ENCODE measurements at regions not wholly inside any gene's neighbourhood (a gene's known extent, or its start where the extent isn't known, plus 50 kb on each side); places are given as distances from the start of the nearest gene placed in this dataset.
A peak's percentile ranks its signal among the peaks of the same experiment; 100 is the strongest.

- H3K4me3 ChIP-seq, result no peak overlapping the region
- ATAC-seq (ENCODE audit: insufficient number of reproducible peaks, low FRiP score, low read depth) (no peak), DNase-seq (ENCODE audit: low spot score) (no peak)
- H3K27me3 ChIP-seq (replicated peaks; ENCODE audit: insufficient read depth), result no peaks in the 10 kb centered on the region
- TF ChIP-seq CTCF (IDR thresholded peaks at IDR 0.05), result no peak
- H3K27ac ChIP-seq, result no peak overlapping the region
- no peaks in the 10 kb centered on the region for H3K36me3 ChIP-seq
- H3K4me1 ChIP-seq (ENCODE audit: control insufficient read depth in 1 of 2, low read depth in 2 of 2), result no peaks in the 10 kb centered on the region
- no peaks in the 10 kb centered on the region for H3K9me3 ChIP-seq
Observed at GRCh38 chr22:49634006-49634772, 193.5 kb downstream of the BRD1 start.

GRCh38 chr22:49633010-49633324, 194.7 kb downstream of the BRD1 start:
- no peak for TF ChIP-seq CTCF (IDR thresholded peaks at IDR 0.05)
- Histone ChIP-seq H3K27ac (no peak overlapping the region), H3K9me3 (no peaks in the 10 kb centered on the region), H3K36me3 (no peaks in the 10 kb centered on the region), H3K4me1 (ENCODE audit: control insufficient read depth in 1 of 2, low read depth in 2 of 2) (no peaks in the 10 kb centered on the region), H3K27me3 (replicated peaks; ENCODE audit: insufficient read depth) (no peaks in the 10 kb centered on the region), H3K4me3 (no peak overlapping the region)
- no peak for ATAC-seq (ENCODE audit: insufficient number of reproducible peaks, low FRiP score, low read depth)
- DNase-seq (ENCODE audit: low spot score), result no peak

DNA sequence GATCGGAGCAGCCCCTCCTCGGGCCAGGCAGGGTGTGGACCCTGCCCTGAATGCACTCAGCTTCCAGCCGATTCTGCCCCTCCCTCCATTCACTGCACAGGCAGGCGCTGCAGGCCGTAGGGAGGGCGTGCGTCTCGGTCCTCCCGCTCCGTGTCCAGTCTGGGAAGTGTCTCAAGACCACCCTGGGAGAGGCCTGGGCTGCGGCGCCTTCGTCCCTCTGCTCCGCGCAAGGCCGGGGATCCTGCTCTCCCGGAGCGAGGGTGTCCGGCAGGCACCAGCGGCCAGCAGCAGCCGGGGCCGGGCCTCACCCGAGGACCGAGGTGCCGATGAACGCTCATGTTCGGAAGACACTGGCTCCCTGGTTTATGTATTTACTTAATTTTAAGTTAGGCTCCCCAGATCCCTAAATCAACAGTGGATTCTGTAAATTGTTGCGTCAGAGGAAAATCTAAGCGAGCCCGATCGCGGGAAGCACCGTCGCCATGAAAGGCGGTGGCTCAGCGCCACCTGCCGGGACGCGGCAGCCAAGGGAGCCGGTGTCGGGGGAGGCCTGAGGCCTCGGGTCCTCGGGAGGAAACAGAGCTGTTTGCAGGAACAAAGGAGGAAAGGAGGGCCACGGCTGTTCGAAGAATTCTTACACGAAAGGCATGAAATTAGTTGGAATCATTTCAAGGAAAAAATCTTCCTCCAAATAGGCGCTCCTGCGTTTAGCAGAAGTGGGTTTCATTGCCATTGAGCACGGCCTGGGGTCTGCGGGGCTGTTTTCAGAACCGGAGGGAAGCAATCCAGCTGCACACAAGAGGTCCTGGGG, 195.3 kb downstream of the BRD1 start:
- H3K4me1 ChIP-seq (ENCODE audit: control insufficient read depth in 1 of 2, low read depth in 2 of 2), result no peaks in the 10 kb centered on the region
- H3K36me3 ChIP-seq, result no peaks in the 10 kb centered on the region
- peak; percentile 56 for TF ChIP-seq CTCF (IDR thresholded peaks at IDR 0.05)
- ATAC-seq (ENCODE audit: insufficient number of reproducible peaks, low FRiP score, low read depth) (no peak), DNase-seq (ENCODE audit: low spot score) (no peak)
- H3K27ac ChIP-seq, result no peak overlapping the region
- H3K27me3 ChIP-seq (replicated peaks; ENCODE audit: insufficient read depth), result no peaks in the 10 kb centered on the region
- no peaks in the 10 kb centered on the region for H3K9me3 ChIP-seq
- peak overlapping the region; percentile 49 for H3K4me3 ChIP-seq

DNA sequence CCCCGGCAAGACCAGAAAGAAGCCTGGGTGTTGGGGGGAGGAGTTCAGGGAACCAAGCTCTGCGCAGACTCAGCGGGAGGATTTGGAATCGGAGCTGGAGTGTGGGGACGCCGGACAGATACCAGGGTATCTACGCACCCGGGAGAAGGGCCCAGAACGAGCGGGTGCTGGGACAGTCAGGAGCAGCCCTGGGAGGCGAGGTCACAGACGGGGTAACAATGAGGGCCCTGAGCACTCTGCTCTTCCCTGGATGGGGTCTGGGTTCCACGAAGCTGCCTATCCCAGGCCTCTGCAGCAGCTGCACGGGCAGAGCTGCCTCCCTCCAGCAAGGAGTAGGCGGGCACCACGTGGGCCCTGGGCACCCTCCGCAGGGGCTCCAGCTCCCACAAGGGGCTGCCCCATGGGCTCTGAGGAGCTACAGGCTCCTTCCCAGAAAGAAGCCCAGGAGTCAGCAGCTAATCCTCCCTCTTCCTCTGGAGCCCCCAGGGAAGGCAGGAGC, 197.2 kb downstream of the BRD1 start:
- Histone ChIP-seq H3K36me3 (no peaks in the 10 kb centered on the region), H3K27me3 (replicated peaks; ENCODE audit: insufficient read depth) (no peaks in the 10 kb centered on the region), H3K9me3 (no peaks in the 10 kb centered on the region), H3K27ac (no peak overlapping the region), H3K4me3 (no peak overlapping the region), H3K4me1 (ENCODE audit: control insufficient read depth in 1 of 2, low read depth in 2 of 2) (no peaks in the 10 kb centered on the region)
- no peak for DNase-seq (ENCODE audit: low spot score)
- no peak for TF ChIP-seq CTCF (IDR thresholded peaks at IDR 0.05)
- no peak for ATAC-seq (ENCODE audit: insufficient number of reproducible peaks, low FRiP score, low read depth)

- Histone ChIP-seq H3K36me3 (no peaks in the 10 kb centered on the region), H3K9me3 (no peaks in the 10 kb centered on the region), H3K4me1 (ENCODE audit: control insufficient read depth in 1 of 2, low read depth in 2 of 2) (no peaks in the 10 kb centered on the region), H3K27ac (no peak overlapping the region), H3K4me3 (no peak overlapping the region), H3K27me3 (replicated peaks; ENCODE audit: insufficient read depth) (no peaks in the 10 kb centered on the region)
- TF ChIP-seq CTCF (IDR thresholded peaks at IDR 0.05), result no peak
- no peak for DNase-seq (ENCODE audit: low spot score)
- ATAC-seq (ENCODE audit: insufficient number of reproducible peaks, low FRiP score, low read depth), result no peak
Observed at GRCh38 chr22:49629586-49630447, 197.9 kb downstream of the BRD1 start.
